ENCODE measurements at regions not wholly inside any gene's neighbourhood (a gene's known extent, or its start where the extent isn't known, plus 50 kb on each side); places are given as distances from the start of the nearest gene placed in this dataset.
"Not testable (repeated sequence)": the region's sequence is repeated elsewhere in the genome, so short reads cannot be mapped to it uniquely, and the experiment has no call there.

DNA sequence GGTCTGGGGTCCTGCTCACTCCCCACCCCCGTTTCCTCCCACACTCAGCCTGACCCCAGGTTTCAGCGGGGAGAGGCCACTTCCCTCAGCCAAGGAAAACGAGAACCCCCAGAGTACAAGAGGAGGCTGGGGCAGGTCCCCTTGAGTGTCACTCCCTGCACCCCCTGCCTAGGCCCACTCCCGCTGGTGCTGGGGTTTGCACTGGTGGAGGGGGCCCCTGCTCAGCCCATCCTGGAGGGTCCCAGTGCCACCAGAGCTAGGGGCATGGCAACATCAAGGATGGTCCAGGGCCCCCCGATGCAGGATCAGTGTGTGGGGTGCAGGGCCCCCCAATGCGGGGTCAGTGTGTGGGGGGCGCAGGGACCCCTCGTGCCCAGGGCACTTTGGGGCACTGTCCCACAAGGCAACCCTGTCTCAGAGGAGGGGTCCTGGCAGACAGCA lies 70.5 kb upstream of the KCTD7 start:
- Histone ChIP-seq H3K27me3 (ENCODE audit: control insufficient read depth in 3 of 3, insufficient read depth in 3 of 3, low read depth in 1 of 3, low read length in 3 of 3) (no peaks in the 10 kb centered on the region), H2BK15ac (ENCODE audit: low read length) (no peak overlapping the region), H4K91ac (ENCODE audit: low read depth, low read length, poor library complexity) (no peak overlapping the region), H4K8ac (ENCODE audit: low read depth, low read length) (peak overlapping the region; percentile 1), H3K4ac (ENCODE audit: low read length) (no peak overlapping the region), H2BK5ac (ENCODE audit: low read length) (peak overlapping the region; percentile 60), H3K4me3 (ENCODE audit: low read length in 2 of 2) (no peak overlapping the region), H3K23ac (ENCODE audit: low read depth, low read length, poor library complexity) (no peak overlapping the region), H3K36me3 (replicated peaks in 1 of 2; ENCODE audit: control insufficient read depth in 2 of 2, insufficient read depth in 2 of 2, low read length in 2 of 2) (peaks cover 12 to 68% of the 10 kb centered on the region in 2 donors), H3K9me3 (replicated peaks in 1 of 2; ENCODE audit: control insufficient read depth in 2 of 2, insufficient read depth in 1 of 2, low read depth in 1 of 2, low read length in 2 of 2) (no peaks in the 10 kb centered on the region), H3K4me2 (ENCODE audit: insufficient read depth, low read length, poor library complexity, severe bottlenecking) (no peak overlapping the region), H2BK12ac (ENCODE audit: low read length) (no peak overlapping the region), H2BK120ac (ENCODE audit: low read depth, low read length) (no peak overlapping the region), H2AFZ (ENCODE audit: low read length) (no peak overlapping the region), H3K18ac (ENCODE audit: low read length) (peak overlapping the region; percentile 48), H3K9ac (ENCODE audit: low read depth, low read length, poor library complexity) (no peak overlapping the region), H3K27ac (replicated peaks; ENCODE audit: low read length) (no peak overlapping the region), H3K14ac (ENCODE audit: low read length) (no peak overlapping the region), H2AK5ac (ENCODE audit: low read depth, low read length) (peak overlapping the region; percentile 75), H3K79me1 (ENCODE audit: low read depth, low read length) (peaks cover 27% of the 10 kb centered on the region), H3K4me1 (ENCODE audit: control insufficient read depth in 2 of 2, insufficient read depth in 1 of 2, low read depth in 1 of 2, low read length in 2 of 2) (no peaks in the 10 kb centered on the region)
- no CpG with 5 or more reads among the region's 8 CpGs for WGBS, 2 donors (ENCODE audit: extremely low coverage in 2 of 2, insufficient read length in 2 of 2, insufficient replicate concordance in 1 of 2)
- no peak for DNase-seq (ENCODE audit: low spot score)

DNA sequence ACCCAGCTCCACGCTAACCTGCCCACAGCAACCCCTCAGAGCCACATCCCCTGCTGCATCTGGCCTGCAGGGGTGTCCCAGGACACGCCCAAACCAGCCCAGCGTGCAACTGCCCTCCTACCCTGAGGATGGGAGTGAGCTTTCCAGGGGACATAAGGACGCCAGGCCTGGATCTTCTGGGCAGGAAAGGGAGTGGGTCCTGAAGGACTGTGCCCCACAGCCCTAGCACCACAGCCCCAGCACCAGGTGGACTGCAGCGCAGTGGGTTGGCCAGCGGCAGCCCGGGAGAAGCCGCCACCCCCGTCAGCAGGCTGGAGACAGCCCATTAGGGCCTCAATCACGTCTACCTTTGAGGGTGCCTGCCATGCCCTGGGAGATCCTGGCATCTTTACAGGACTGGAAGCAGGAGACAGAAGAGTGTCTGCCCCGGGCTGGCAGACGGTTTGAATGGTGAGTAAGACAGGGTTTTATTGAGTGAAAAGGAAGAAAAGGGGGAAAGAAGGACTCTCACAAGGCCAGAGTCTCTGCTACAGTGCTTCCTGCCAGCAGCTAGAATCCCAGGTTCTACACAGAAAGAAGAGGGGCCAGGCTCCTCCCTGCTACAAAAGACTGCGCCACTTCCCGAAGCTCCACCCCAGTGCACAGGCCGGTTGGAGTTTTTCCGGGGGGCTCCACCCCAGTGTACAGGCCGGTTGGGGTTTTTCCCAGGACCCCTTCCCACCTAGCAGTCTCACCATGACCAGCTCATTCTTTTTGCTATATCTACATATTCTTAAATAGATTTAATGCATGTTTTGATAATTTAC lies 69.8 kb upstream of the KCTD7 start:
- Histone ChIP-seq H3K36me3 (replicated peaks in 1 of 2; ENCODE audit: control insufficient read depth in 2 of 2, insufficient read depth in 2 of 2, low read length in 2 of 2) (peaks cover 10 to 65% of the 10 kb centered on the region in 2 donors), H3K18ac (ENCODE audit: low read length) (no peak overlapping the region), H4K91ac (ENCODE audit: low read depth, low read length, poor library complexity) (no peak overlapping the region), H2BK15ac (ENCODE audit: low read length) (no peak overlapping the region), H3K4ac (ENCODE audit: low read length) (no peak overlapping the region), H4K8ac (ENCODE audit: low read depth, low read length) (no peak overlapping the region), H2AK5ac (ENCODE audit: low read depth, low read length) (no peak overlapping the region), H3K9ac (ENCODE audit: low read depth, low read length, poor library complexity) (no peak overlapping the region), H3K23ac (ENCODE audit: low read depth, low read length, poor library complexity) (peak overlapping the region; percentile 43), H2AFZ (ENCODE audit: low read length) (no peak overlapping the region), H3K27me3 (ENCODE audit: control insufficient read depth in 3 of 3, insufficient read depth in 3 of 3, low read depth in 1 of 3, low read length in 3 of 3) (no peaks in the 10 kb centered on the region), H3K4me2 (ENCODE audit: insufficient read depth, low read length, poor library complexity, severe bottlenecking) (no peak overlapping the region), H3K4me1 (ENCODE audit: control insufficient read depth in 2 of 2, insufficient read depth in 1 of 2, low read depth in 1 of 2, low read length in 2 of 2) (no peaks in the 10 kb centered on the region), H3K14ac (ENCODE audit: low read length) (no peak overlapping the region), H2BK5ac (ENCODE audit: low read length) (peak overlapping the region; percentile 60), H2BK12ac (ENCODE audit: low read length) (no peak overlapping the region), H2BK120ac (ENCODE audit: low read depth, low read length) (no peak overlapping the region), H3K9me3 (replicated peaks in 1 of 2; ENCODE audit: control insufficient read depth in 2 of 2, insufficient read depth in 1 of 2, low read depth in 1 of 2, low read length in 2 of 2) (no peaks in the 10 kb centered on the region), H3K4me3 (ENCODE audit: low read length in 2 of 2) (peak overlapping the region in 1 of 2 donors; percentile 38), H3K79me1 (ENCODE audit: low read depth, low read length) (peaks cover 27% of the 10 kb centered on the region), H3K27ac (replicated peaks; ENCODE audit: low read length) (peak overlapping the region; percentile 22)
- DNase-seq (ENCODE audit: low spot score), result no peak
- WGBS, 2 donors (ENCODE audit: extremely low coverage in 2 of 2, insufficient read length in 2 of 2, insufficient replicate concordance in 1 of 2), result no CpG with 5 or more reads among the region's 17 CpGs

DNA sequence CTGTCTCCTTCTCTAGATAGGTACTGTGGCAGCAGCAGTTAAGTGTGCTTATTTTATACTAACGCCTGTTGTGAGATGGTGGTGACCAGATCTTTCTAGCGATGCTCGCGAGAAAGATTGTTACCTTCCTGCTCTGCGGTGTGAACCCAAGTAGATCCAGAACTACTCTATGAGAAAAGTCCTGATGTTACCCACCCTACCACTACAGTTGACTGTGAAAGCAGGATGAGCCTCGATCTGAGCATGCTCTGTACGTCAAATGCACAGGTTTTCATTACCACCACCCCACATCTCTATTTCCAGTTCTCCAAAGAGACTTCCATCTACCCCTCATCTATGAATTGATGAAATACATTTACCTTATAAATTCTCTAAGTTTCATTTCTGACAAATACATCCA lies 64.6 kb upstream of the KCTD7 start:
- H3K27me3 ChIP-seq (ENCODE audit: control insufficient read depth in 3 of 3, insufficient read depth in 3 of 3, low read depth in 1 of 3, low read length in 3 of 3), result no peaks in the 10 kb centered on the region
- H2BK15ac ChIP-seq (ENCODE audit: low read length), result no peak overlapping the region
- no peaks in the 10 kb centered on the region for H3K9me3 ChIP-seq (replicated peaks in 1 of 2; ENCODE audit: control insufficient read depth in 2 of 2, insufficient read depth in 1 of 2, low read depth in 1 of 2, low read length in 2 of 2)
- no peak overlapping the region for H3K18ac ChIP-seq (ENCODE audit: low read length)
- no peak for DNase-seq (ENCODE audit: low spot score)
- no peak overlapping the region for H4K8ac ChIP-seq (ENCODE audit: low read depth, low read length)
- H2BK12ac ChIP-seq (ENCODE audit: low read length), result no peak overlapping the region
- no peak overlapping the region for H2AK5ac ChIP-seq (ENCODE audit: low read depth, low read length)
- H3K4me1 ChIP-seq (ENCODE audit: control insufficient read depth in 2 of 2, insufficient read depth in 1 of 2, low read depth in 1 of 2, low read length in 2 of 2), result no peaks in the 10 kb centered on the region
- H3K4me2 ChIP-seq (ENCODE audit: insufficient read depth, low read length, poor library complexity, severe bottlenecking), result no peak overlapping the region
- H3K9ac ChIP-seq (ENCODE audit: low read depth, low read length, poor library complexity), result no peak overlapping the region
- no peak overlapping the region for H3K27ac ChIP-seq (replicated peaks; ENCODE audit: low read length)
- WGBS, 2 donors (ENCODE audit: extremely low coverage in 2 of 2, insufficient read length in 2 of 2, insufficient replicate concordance in 1 of 2), result no CpG with 5 or more reads among the region's 7 CpGs
- no peak overlapping the region for H3K4ac ChIP-seq (ENCODE audit: low read length)
- no peak overlapping the region for H3K14ac ChIP-seq (ENCODE audit: low read length)
- no peak overlapping the region for H4K91ac ChIP-seq (ENCODE audit: low read depth, low read length, poor library complexity)
- peaks cover 0 to 69% of the 10 kb centered on the region in 2 donors for H3K36me3 ChIP-seq (replicated peaks in 1 of 2; ENCODE audit: control insufficient read depth in 2 of 2, insufficient read depth in 2 of 2, low read length in 2 of 2)
- peaks cover under 1% of the 10 kb centered on the region for H3K79me1 ChIP-seq (ENCODE audit: low read depth, low read length)
- no peak overlapping the region for H3K23ac ChIP-seq (ENCODE audit: low read depth, low read length, poor library complexity)
- no peak overlapping the region for H2BK120ac ChIP-seq (ENCODE audit: low read depth, low read length)
- no peak overlapping the region for H3K4me3 ChIP-seq (ENCODE audit: low read length in 2 of 2)
- H2BK5ac ChIP-seq (ENCODE audit: low read length), result no peak overlapping the region
- no peak overlapping the region for H2AFZ ChIP-seq (ENCODE audit: low read length)

DNA sequence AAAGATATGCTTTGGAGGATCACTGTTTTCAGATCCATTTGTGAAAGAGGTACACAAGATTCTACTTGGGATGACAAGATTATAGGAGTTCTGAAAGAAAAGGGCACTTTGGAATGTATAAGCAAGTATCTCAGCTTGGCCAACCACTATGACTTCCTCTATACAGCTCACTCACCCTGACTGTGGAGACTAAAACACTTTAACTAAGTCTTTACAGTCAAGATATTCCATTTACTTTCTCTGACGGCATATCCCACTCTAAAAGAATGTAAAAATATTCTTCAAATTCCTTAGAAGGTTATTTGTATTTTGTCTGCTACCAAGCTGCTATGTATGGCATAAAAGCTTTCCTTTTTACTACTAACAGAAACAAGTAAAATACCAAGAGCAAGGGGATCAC lies 58.5 kb upstream of the KCTD7 start:
- not testable (repeated sequence) for H3K23ac ChIP-seq (ENCODE audit: low read depth, low read length, poor library complexity); H3K4me1 ChIP-seq (ENCODE audit: control insufficient read depth in 2 of 2, insufficient read depth in 1 of 2, low read depth in 1 of 2, low read length in 2 of 2); H3K9me3 ChIP-seq (replicated peaks in 1 of 2; ENCODE audit: control insufficient read depth in 2 of 2, insufficient read depth in 1 of 2, low read depth in 1 of 2, low read length in 2 of 2); H3K4ac ChIP-seq (ENCODE audit: low read length); H2AK5ac ChIP-seq (ENCODE audit: low read depth, low read length); DNase-seq (ENCODE audit: low spot score); H3K4me2 ChIP-seq (ENCODE audit: insufficient read depth, low read length, poor library complexity, severe bottlenecking); H3K4me3 ChIP-seq (ENCODE audit: low read length in 2 of 2); H3K27me3 ChIP-seq (ENCODE audit: control insufficient read depth in 3 of 3, insufficient read depth in 3 of 3, low read depth in 1 of 3, low read length in 3 of 3); H2BK5ac ChIP-seq (ENCODE audit: low read length); H2BK120ac ChIP-seq (ENCODE audit: low read depth, low read length); H3K27ac ChIP-seq (replicated peaks; ENCODE audit: low read length); H2BK12ac ChIP-seq (ENCODE audit: low read length); H3K9ac ChIP-seq (ENCODE audit: low read depth, low read length, poor library complexity); H3K14ac ChIP-seq (ENCODE audit: low read length); H2BK15ac ChIP-seq (ENCODE audit: low read length); H4K8ac ChIP-seq (ENCODE audit: low read depth, low read length); H4K91ac ChIP-seq (ENCODE audit: low read depth, low read length, poor library complexity); H3K79me1 ChIP-seq (ENCODE audit: low read depth, low read length); H2AFZ ChIP-seq (ENCODE audit: low read length); H3K18ac ChIP-seq (ENCODE audit: low read length)
- WGBS, 2 donors (ENCODE audit: extremely low coverage in 2 of 2, insufficient read length in 2 of 2, insufficient replicate concordance in 1 of 2), result no CpG with 5 or more reads among the region's 1 CpG
- H3K36me3 ChIP-seq (replicated peaks in 1 of 2; ENCODE audit: control insufficient read depth in 2 of 2, insufficient read depth in 2 of 2, low read length in 2 of 2), result peaks cover 9 to 91% of the 10 kb centered on the region in 2 donors
